H9 (cell line): ENCODE measurements at regions not wholly inside any gene's neighbourhood (a gene's known extent, or its start where the extent isn't known, plus 50 kb on each side); places are given as distances from the start of the nearest gene placed in this dataset.

Experiments
- DNase-seq: peaks from one replicate; pipeline ENCODE4 v3.0.0-alpha.2; 2017
- H2AFZ ChIP-seq: one replicate; pipeline ENCODE4 v1.6.1; 2013; ENCODE audit warnings: mild to moderate bottlenecking, low read length, control low read depth, moderate library complexity
- H2AK5ac ChIP-seq: 2 replicates; pipeline ENCODE4 v1.6.1; 2013; ENCODE audit warnings: low read length, control low read depth, mixed read lengths; ENCODE audit not compliant: insufficient read length
- H2BK120ac ChIP-seq: one replicate; pipeline ENCODE4 v1.6.1; 2013; ENCODE audit warnings: low read depth, mild to moderate bottlenecking, low read length, control low read depth, inconsistent platforms; ENCODE audit not compliant: poor library complexity, severe bottlenecking
- H2BK12ac ChIP-seq: 2 replicates; pipeline ENCODE4 v1.6.1; 2013; ENCODE audit warnings: low read length, control low read depth, mixed read lengths, low read depth; ENCODE audit not compliant: insufficient read length
- H2BK15ac ChIP-seq: 2 replicates; pipeline ENCODE4 v1.6.1; 2013; ENCODE audit warnings: low read depth, low read length, control low read depth
- H2BK20ac ChIP-seq: one replicate; pipeline ENCODE4 v1.6.1; 2013; ENCODE audit warnings: low read depth, mild to moderate bottlenecking, low read length, control low read depth, inconsistent platforms; ENCODE audit not compliant: poor library complexity, severe bottlenecking
- H2BK5ac ChIP-seq: 2 replicates; pipeline ENCODE4 v1.6.1; 2013; ENCODE audit warnings: low read length, control low read depth, mixed read lengths; ENCODE audit not compliant: insufficient read length
- H3K14ac ChIP-seq: 2 replicates; pipeline ENCODE4 v1.6.1; 2013; ENCODE audit warnings: low read length, control low read depth; ENCODE audit not compliant: insufficient read depth
- H3K18ac ChIP-seq: 2 replicates; pipeline ENCODE4 v1.6.1; 2013; ENCODE audit warnings: low read depth, mild to moderate bottlenecking, mixed read lengths, low read length, control low read depth; ENCODE audit not compliant: insufficient read length
- H3K23ac ChIP-seq: 2 replicates; pipeline ENCODE4 v1.6.1; 2013; ENCODE audit warnings: low read length, control low read depth, mixed read lengths, low read depth; ENCODE audit not compliant: insufficient read length
- H3K23me2 ChIP-seq: 2 replicates; pipeline ENCODE4 v1.6.1; 2013; ENCODE audit warnings: low read depth, mild to moderate bottlenecking, mixed read lengths, low read length, control low read depth; ENCODE audit not compliant: insufficient read length, poor library complexity, severe bottlenecking
- H3K27ac ChIP-seq: 2 replicates; pipeline ENCODE4 v1.5.1; 2013; ENCODE audit warnings: low read length, control low read depth, mixed read lengths, low read depth; ENCODE audit not compliant: insufficient read length
- H3K27me3 ChIP-seq: 2 replicates; pipeline ENCODE4 v1.6.1; 2013; ENCODE audit warnings: low read length, control low read depth, inconsistent platforms; ENCODE audit not compliant: insufficient read depth
- H3K4ac ChIP-seq: 2 replicates; pipeline ENCODE4 v1.6.1; 2013; ENCODE audit warnings: low read depth, mild to moderate bottlenecking, control low read depth, inconsistent platforms, low read length, moderate library complexity
- H3K4me1 ChIP-seq: 2 replicates; pipeline ENCODE4 v1.6.1; 2013; ENCODE audit warnings: low read length, control low read depth, inconsistent platforms; ENCODE audit not compliant: insufficient read depth
- H3K4me2 ChIP-seq: 2 replicates; pipeline ENCODE4 v1.6.1; 2013; ENCODE audit warnings: low read length, control low read depth, mixed read lengths; ENCODE audit not compliant: insufficient read length, insufficient read depth
- H3K56ac ChIP-seq: 2 replicates; pipeline ENCODE4 v1.6.1; 2013; ENCODE audit warnings: low read depth, mild to moderate bottlenecking, mixed read lengths, low read length, control low read depth; ENCODE audit not compliant: insufficient read length
- H3K79me1 ChIP-seq: 2 replicates; pipeline ENCODE4 v1.6.1; 2013; ENCODE audit warnings: low read depth, mild to moderate bottlenecking, moderate library complexity, low read length, control low read depth, inconsistent platforms; ENCODE audit not compliant: insufficient read depth, poor library complexity, severe bottlenecking
- H3K79me2 ChIP-seq: 2 replicates; pipeline ENCODE4 v1.6.1; 2013; ENCODE audit warnings: low read length, control low read depth, inconsistent platforms; ENCODE audit not compliant: insufficient read depth
- H3K9ac ChIP-seq: 2 replicates; pipeline ENCODE4 v1.6.1; 2013; ENCODE audit warnings: low read length, control low read depth, mixed read lengths; ENCODE audit not compliant: insufficient read length; ENCODE audit errors: extremely low read depth
- H3K9me3 ChIP-seq: one replicate; pipeline ENCODE4 v1.6.1; 2013; ENCODE audit warnings: low read depth, low read length, inconsistent platforms; ENCODE audit not compliant: control insufficient read depth
- H3T11ph ChIP-seq: one replicate; pipeline ENCODE4 v1.6.1; 2013; ENCODE audit warnings: mild to moderate bottlenecking, low read length, control low read depth, inconsistent platforms
- H4K20me1 ChIP-seq: one replicate; pipeline ENCODE4 v1.6.1; 2013; ENCODE audit not compliant: control insufficient read depth, insufficient read length, insufficient read depth
- H4K5ac ChIP-seq: 2 replicates; pipeline ENCODE4 v1.6.1; 2013; ENCODE audit warnings: low read depth, mild to moderate bottlenecking, mixed read lengths, low read length, control low read depth; ENCODE audit not compliant: insufficient read length
- H4K8ac ChIP-seq: replicated peaks from 2 replicates; pipeline ENCODE4 v1.6.1; 2013; ENCODE audit warnings: low read length, control low read depth, mixed read lengths, low read depth; ENCODE audit not compliant: insufficient read length
- H4K91ac ChIP-seq: 2 replicates; pipeline ENCODE4 v1.6.1; 2013; ENCODE audit warnings: low read depth, mild to moderate bottlenecking, moderate library complexity, mixed read lengths, low read length, control low read depth; ENCODE audit not compliant: insufficient read length
- H3K27ac Mint-ChIP-seq, 3 experiments: 2 replicates in 2 of 3; 3 replicates in 1 of 3; pipeline ENCODE4 v1.8.0; 2020 to 2021; ENCODE audit warnings: mixed read lengths in 3 of 3, mild to moderate bottlenecking in 1 of 3, moderate library complexity in 1 of 3
- H3K27me3 Mint-ChIP-seq: 2 replicates; pipeline ENCODE4 v1.8.0; 2021; ENCODE audit warnings: low read depth, mild to moderate bottlenecking, moderate library complexity, mixed read lengths
- H3K36me3 Mint-ChIP-seq, 3 experiments: 2 replicates in 2 of 3; 3 replicates in 1 of 3; pipeline ENCODE4 v1.8.0; 2020 to 2021; ENCODE audit warnings: low read depth in 3 of 3, mixed read lengths in 3 of 3; ENCODE audit not compliant: insufficient read depth in 1 of 3
- H3K4me1 Mint-ChIP-seq, 2 experiments: 2 replicates each; pipeline ENCODE4 v1.8.0; 2020; ENCODE audit warnings: mixed read lengths in 2 of 2
- H3K4me3 Mint-ChIP-seq, 2 experiments: 2 replicates in 1 of 2; 3 replicates in 1 of 2; pipeline ENCODE4 v1.8.0; 2020 to 2021; ENCODE audit warnings: mild to moderate bottlenecking in 2 of 2, mixed read lengths in 2 of 2, moderate library complexity in 1 of 2
- H3K9me3 Mint-ChIP-seq, 2 experiments: 2 replicates in 1 of 2; 3 replicates in 1 of 2; pipeline ENCODE4 v1.8.0; 2020; ENCODE audit warnings: mild to moderate bottlenecking in 2 of 2, mixed read lengths in 2 of 2, moderate library complexity in 1 of 2
- CTCF ChIP-seq: fragments of 200-600 bp; sonication (generic); conservative IDR thresholded peaks from 3 replicates; pipeline ENCODE4 v1.8.0; 2021; ENCODE audit warnings: antibody characterized with exemption, mild to moderate bottlenecking
- WGBS: extraction: QIAGEN DNeasy Blood & Tissue Kit; methylation state at CpG from one replicate; pipeline ENCODE4 v1.1.7; 2013; ENCODE audit warnings: missing lambda C conversion rate, low lambda C conversion rate, mixed read lengths; ENCODE audit not compliant: insufficient read length; ENCODE audit errors: extremely low coverage; 5-methylcytosine and 5-hydroxymethylcytosine counted together

GRCh38 chr5:125652761-125653160 is 770.4 kb upstream of the GRAMD2B start:
- DNase-seq: no peak
- no peaks in the 10 kb centered on the region for H4K20me1 ChIP-seq
- H2BK5ac ChIP-seq: no peak overlapping the region
- no peak overlapping the region for H2BK12ac ChIP-seq
- H3K18ac ChIP-seq: no peak overlapping the region
- no peaks in the 10 kb centered on the region for H3K9me3 ChIP-seq
- H4K8ac ChIP-seq: no peak overlapping the region
- H3K79me1 ChIP-seq: no peaks in the 10 kb centered on the region
- H3K4ac ChIP-seq: no peak overlapping the region
- H2BK20ac ChIP-seq: no peak overlapping the region
- WGBS: no CpG with 5 or more reads among the region's 2 CpGs
- no peak overlapping the region for H2BK15ac ChIP-seq
- Mint-ChIP-seq H3K9me3 (no peaks in the 10 kb centered on the region), H3K27ac (no peak overlapping the region), H3K4me1 (peaks cover 4 to 7% of the 10 kb centered on the region in 2 experiments; a peak in 3 of 4 replicates), H3K4me3 (no peak overlapping the region), H3K36me3 (no peaks in the 10 kb centered on the region), H3K27me3 (no peaks in the 10 kb centered on the region)
- H3K23me2 ChIP-seq: no peaks in the 10 kb centered on the region
- H2BK120ac ChIP-seq: no peak overlapping the region
- no peak overlapping the region for H2AFZ ChIP-seq
- TF ChIP-seq CTCF: no peak
- H2AK5ac ChIP-seq: no peak overlapping the region
- H3K9ac ChIP-seq: no peak overlapping the region
- H3K56ac ChIP-seq: no peak overlapping the region
- no peaks in the 10 kb centered on the region for H3K79me2 ChIP-seq
- no peaks in the 10 kb centered on the region for H3K4me1 ChIP-seq
- no peak overlapping the region for H3T11ph ChIP-seq
- no peaks in the 10 kb centered on the region for H3K27me3 ChIP-seq
- no peak overlapping the region for H3K23ac ChIP-seq
- no peak overlapping the region for H4K5ac ChIP-seq
- no peak overlapping the region for H3K14ac ChIP-seq
- no peak overlapping the region for H3K27ac ChIP-seq
- H3K4me2 ChIP-seq: no peak overlapping the region
- H4K91ac ChIP-seq: no peak overlapping the region
